ENCODE measurements at regions not wholly inside any gene's neighbourhood (a gene's known extent, or its start where the extent isn't known, plus 50 kb on each side); places are given as distances from the start of the nearest gene placed in this dataset.

DNA sequence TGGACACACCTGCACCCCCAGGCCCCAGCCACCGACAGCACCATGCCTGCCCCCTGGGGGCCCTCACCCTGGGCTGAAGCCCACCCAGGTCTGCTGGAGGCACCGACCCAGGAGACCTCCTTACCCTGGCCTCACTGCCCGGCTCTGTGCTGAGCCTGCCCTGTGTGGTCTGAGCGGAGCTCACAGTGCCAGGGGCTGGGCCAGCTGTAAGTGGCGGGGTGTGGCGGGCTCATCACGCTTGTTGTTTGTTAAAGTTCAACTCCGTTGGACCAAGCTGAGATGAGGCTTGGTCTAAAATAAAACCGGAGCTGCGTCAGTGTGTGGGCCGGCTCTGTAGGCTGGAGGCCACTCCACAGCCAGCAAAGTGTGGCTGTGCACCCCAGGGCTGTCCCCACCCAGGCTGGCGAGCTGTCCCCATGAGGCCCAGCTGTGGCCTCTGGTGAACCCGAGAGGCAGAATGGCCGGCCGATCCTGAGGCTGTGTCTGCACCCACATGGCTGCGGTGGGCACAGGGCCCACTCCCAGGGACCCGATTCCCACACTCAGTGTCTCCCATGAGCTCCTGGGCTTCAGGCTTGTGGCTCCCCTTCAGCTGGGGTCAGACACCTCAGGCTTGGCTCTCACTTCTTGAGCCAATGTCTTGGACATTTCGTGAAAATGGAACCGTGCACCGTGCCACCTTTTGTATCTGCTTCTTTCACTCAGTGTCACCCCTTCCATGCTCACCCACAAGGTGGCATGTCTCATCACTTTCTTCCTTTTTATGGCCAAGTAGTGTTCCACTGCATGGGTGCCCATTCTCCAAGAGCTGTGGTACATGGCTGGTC lies 137.9 kb downstream of the CTTN start:
- H3K9me3 ChIP-seq (ENCODE audit: control insufficient read depth in 1 of 2, insufficient read depth in 1 of 2, low read depth in 1 of 2, low read length in 2 of 2) = no peaks in the 10 kb centered on the region; a peak in 1 of 4 replicates
- ChIA-PET CTCF (no interaction called here), POLR2A (no interaction called here), RAD21 (ENCODE audit: low non-redundant PET in 1 of 2, low total read pairs in 2 of 2, uncharacterized antibody in 2 of 2, unreplicated experiment in 2 of 2) (no interaction called here)
- intact Hi-C loops (cut with micrococcal nuclease) = no loop called here
- ATAC-seq (no peak), DNase-seq (ENCODE audit: low read depth, low spot score) (no peak)
- no peaks in the 10 kb centered on the region for H4K20me1 ChIP-seq (ENCODE audit: insufficient read depth)
- H3K79me2 ChIP-seq (ENCODE audit: insufficient read depth, low read length) = no peaks in the 10 kb centered on the region
- no peaks in the 10 kb centered on the region for H3K36me3 ChIP-seq (ENCODE audit: control insufficient read depth in 1 of 2, insufficient read depth in 2 of 2, low read length in 2 of 2)
- no peaks in the 10 kb centered on the region for H3K27me3 ChIP-seq (ENCODE audit: insufficient read depth, low read length)
- H2AFZ ChIP-seq (ENCODE audit: low read depth, low read length, poor library complexity, severe bottlenecking) = no peak overlapping the region
- H3K9ac ChIP-seq (ENCODE audit: low read length) = no peak overlapping the region
- no TSS peak for BruUV-seq (replicated peaks)
- H3K27ac ChIP-seq (ENCODE audit: low read depth, low read length) = no peak overlapping the region
- no peaks in the 10 kb centered on the region for H3K4me1 ChIP-seq (ENCODE audit: control insufficient read depth in 1 of 2, insufficient read depth in 2 of 2, low read length in 2 of 2)
- H3K9me2 ChIP-seq (ENCODE audit: insufficient read depth) = no peaks in the 10 kb centered on the region
- TF ChIP-seq EZH2phosphoT487 (IDR thresholded peaks at IDR 0.05; ENCODE audit: borderline replicate concordance) (no peak), SP1 (IDR thresholded peaks at IDR 0.05; ENCODE audit: low read depth) (no peak), REST (IDR thresholded peaks at IDR 0.05; ENCODE audit: low read depth) (no peak), TCF7L2 (IDR thresholded peaks at IDR 0.05; ENCODE audit: borderline replicate concordance, extremely low read depth, insufficient read depth, insufficient read length) (no peak), ATF3 (IDR thresholded peaks at IDR 0.05) (no peak), CBX3 (IDR thresholded peaks at IDR 0.05; ENCODE audit: low read depth) (no peak), SIN3A (IDR thresholded peaks at IDR 0.05; ENCODE audit: low read depth) (no peak), ZFX (IDR thresholded peaks at IDR 0.05) (no peak), POLR2AphosphoS5 (IDR thresholded peaks at IDR 0.05; ENCODE audit: low read depth, low read length) (no peak), EGR1 (IDR thresholded peaks at IDR 0.05; ENCODE audit: low read depth) (no peak), JUND (IDR thresholded peaks at IDR 0.05) (no peak), ELF1 (IDR thresholded peaks at IDR 0.05; ENCODE audit: borderline replicate concordance, low read depth) (no peak), SRF (IDR thresholded peaks at IDR 0.05; ENCODE audit: low read depth) (no peak), YY1 (IDR thresholded peaks at IDR 0.05; ENCODE audit: extremely low read depth, insufficient replicate concordance, low read depth, low read length) (no peak), CEBPB (IDR thresholded peaks at IDR 0.05; ENCODE audit: low read depth) (no peak)
- TF ChIP-seq, protein P1, sequence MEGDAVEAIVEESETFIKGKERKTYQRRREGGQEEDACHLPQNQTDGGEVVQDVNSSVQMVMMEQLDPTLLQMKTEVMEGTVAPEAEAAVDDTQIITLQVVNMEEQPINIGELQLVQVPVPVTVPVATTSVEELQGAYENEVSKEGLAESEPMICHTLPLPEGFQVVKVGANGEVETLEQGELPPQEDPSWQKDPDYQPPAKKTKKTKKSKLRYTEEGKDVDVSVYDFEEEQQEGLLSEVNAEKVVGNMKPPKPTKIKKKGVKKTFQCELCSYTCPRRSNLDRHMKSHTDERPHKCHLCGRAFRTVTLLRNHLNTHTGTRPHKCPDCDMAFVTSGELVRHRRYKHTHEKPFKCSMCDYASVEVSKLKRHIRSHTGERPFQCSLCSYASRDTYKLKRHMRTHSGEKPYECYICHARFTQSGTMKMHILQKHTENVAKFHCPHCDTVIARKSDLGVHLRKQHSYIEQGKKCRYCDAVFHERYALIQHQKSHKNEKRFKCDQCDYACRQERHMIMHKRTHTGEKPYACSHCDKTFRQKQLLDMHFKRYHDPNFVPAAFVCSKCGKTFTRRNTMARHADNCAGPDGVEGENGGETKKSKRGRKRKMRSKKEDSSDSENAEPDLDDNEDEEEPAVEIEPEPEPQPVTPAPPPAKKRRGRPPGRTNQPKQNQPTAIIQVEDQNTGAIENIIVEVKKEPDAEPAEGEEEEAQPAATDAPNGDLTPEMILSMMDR (IDR thresholded peaks at IDR 0.05 in 2 of 3, conservative IDR thresholded peaks at IDR 0.05 in 1 of 3; ENCODE audit: borderline replicate concordance in 1 of 3, insufficient read depth in 1 of 3, low read depth in 2 of 3, low read length in 2 of 3) = no peak
- TF ChIP-seq, protein P2, sequence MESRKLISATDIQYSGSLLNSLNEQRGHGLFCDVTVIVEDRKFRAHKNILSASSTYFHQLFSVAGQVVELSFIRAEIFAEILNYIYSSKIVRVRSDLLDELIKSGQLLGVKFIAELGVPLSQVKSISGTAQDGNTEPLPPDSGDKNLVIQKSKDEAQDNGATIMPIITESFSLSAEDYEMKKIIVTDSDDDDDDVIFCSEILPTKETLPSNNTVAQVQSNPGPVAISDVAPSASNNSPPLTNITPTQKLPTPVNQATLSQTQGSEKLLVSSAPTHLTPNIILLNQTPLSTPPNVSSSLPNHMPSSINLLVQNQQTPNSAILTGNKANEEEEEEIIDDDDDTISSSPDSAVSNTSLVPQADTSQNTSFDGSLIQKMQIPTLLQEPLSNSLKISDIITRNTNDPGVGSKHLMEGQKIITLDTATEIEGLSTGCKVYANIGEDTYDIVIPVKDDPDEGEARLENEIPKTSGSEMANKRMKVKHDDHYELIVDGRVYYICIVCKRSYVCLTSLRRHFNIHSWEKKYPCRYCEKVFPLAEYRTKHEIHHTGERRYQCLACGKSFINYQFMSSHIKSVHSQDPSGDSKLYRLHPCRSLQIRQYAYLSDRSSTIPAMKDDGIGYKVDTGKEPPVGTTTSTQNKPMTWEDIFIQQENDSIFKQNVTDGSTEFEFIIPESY (IDR thresholded peaks at IDR 0.05; ENCODE audit: extremely low read depth, insufficient replicate concordance, low read length) = no peak
- no peak overlapping the region for H3K4me3 ChIP-seq (replicated peaks in 1 of 2; ENCODE audit: low read depth in 1 of 2, low read length in 2 of 2)
- no peak overlapping the region for H3K4me2 ChIP-seq (ENCODE audit: low read length)
